PC-3 (cell line): ENCODE measurements at regions not wholly inside any gene's neighbourhood (a gene's known extent, or its start where the extent isn't known, plus 50 kb on each side); places are given as distances from the start of the nearest gene placed in this dataset.

Experiments used
- ATAC-seq: fragments of 200-7000 bp; cut with Tn5 transposase; 2 replicates; pipeline ENCODE4 v1.9.1; 2020; ENCODE audit warnings: mild to moderate bottlenecking, moderate library complexity
- BruUV-seq: library from RNA; stranded (reverse); fragments of 400-500 nt; replicated peaks from 2 replicates; lab custom pipeline; 2021; lab: Mats Ljungman, UMichigan
- CTCF ChIA-PET: fragments of 300-600 bp; sonication (Branson Sonifier 250); formaldehyde crosslinking; loops from one replicate; lab custom pipeline; 2022; ENCODE audit warnings: antibody characterized with exemption; lab: Charles Lee
- POLR2A ChIA-PET: fragments of 300-600 bp; sonication (Branson Sonifier 250); formaldehyde crosslinking; loops from one replicate; lab custom pipeline; 2022; ENCODE audit warnings: antibody characterized with exemption; ENCODE audit not compliant: unreplicated experiment; lab: Charles Lee
- DNase-seq: peaks from one replicate; pipeline ENCODE4 v3.0.0-alpha.2; 2015
- H2AFZ ChIP-seq: fragments of 300-600 bp; sonication (generic); 2 replicates; pipeline ENCODE4 v1.6.0; 2016; ENCODE audit warnings: antibody characterized with exemption, low read length
- H3F3A ChIP-seq: fragments of 300-600 bp; sonication (generic); one replicate; pipeline ENCODE4 v1.6.0; 2017; ENCODE audit warnings: antibody characterized with exemption, low read length, control low read depth, mild to moderate bottlenecking; ENCODE audit not compliant: unreplicated experiment
- H3K27ac ChIP-seq: fragments of 300-600 bp; sonication (generic); 2 replicates; pipeline ENCODE4 v1.5.1; 2016; ENCODE audit warnings: mild to moderate bottlenecking, low read length
- H3K27me3 ChIP-seq: fragments of 300-600 bp; sonication (generic); 2 replicates; pipeline ENCODE4 v1.6.1; 2016; ENCODE audit warnings: low read length, mixed read lengths
- H3K36me3 ChIP-seq: fragments of 300-600 bp; sonication (generic); 2 replicates; pipeline ENCODE4 v1.6.1; 2016; ENCODE audit warnings: low read depth, mixed run types, low read length, mixed read lengths
- H3K4me1 ChIP-seq: fragments of 300-600 bp; sonication (generic); 2 replicates; pipeline ENCODE4 v1.5.1; 2016; ENCODE audit warnings: low read length; ENCODE audit not compliant: insufficient read depth
- H3K4me2 ChIP-seq: fragments of 300-600 bp; sonication (generic); 2 replicates; pipeline ENCODE4 v1.6.0; 2016; ENCODE audit warnings: low read length
- H3K4me3 ChIP-seq: fragments of 300-600 bp; sonication (generic); 2 replicates; pipeline ENCODE4 v1.5.1; 2016; ENCODE audit warnings: mild to moderate bottlenecking, low read length, mixed read lengths
- H3K79me2 ChIP-seq: fragments of 300-600 bp; sonication (generic); 2 replicates; pipeline ENCODE4 v1.6.1; 2017; ENCODE audit warnings: low read length, mixed read lengths
- H3K9ac ChIP-seq: fragments of 300-600 bp; sonication (generic); 2 replicates; pipeline ENCODE4 v1.6.0; 2016; ENCODE audit warnings: mild to moderate bottlenecking, low read length
- H3K9me2 ChIP-seq: fragments of 300-600 bp; sonication (generic); replicated peaks from 2 replicates; pipeline ENCODE4 v1.6.1; 2016; ENCODE audit warnings: mixed run types, low read length, mixed read lengths
- H3K9me3 ChIP-seq: fragments of 300-600 bp; sonication (generic); 2 replicates; pipeline ENCODE4 v1.6.1; 2016; ENCODE audit warnings: low read length, mixed read lengths
- H4K20me1 ChIP-seq: fragments of 300-600 bp; sonication (generic); 2 replicates; pipeline ENCODE4 v1.6.1; 2016; ENCODE audit warnings: low read length, mixed read lengths
- CTCF ChIP-seq: fragments of 300-600 bp; sonication (generic); conservative IDR thresholded peaks from 2 replicates; pipeline ENCODE4 v1.5.1; 2017; ENCODE audit warnings: antibody characterized with exemption, low read depth, mild to moderate bottlenecking, low read length
- EZH2 ChIP-seq: fragments of 300-600 bp; sonication (generic); IDR thresholded peaks from one replicate; pipeline ENCODE4 v1.6.1; 2017; ENCODE audit warnings: antibody characterized with exemption, mild to moderate bottlenecking, low read length; ENCODE audit not compliant: unreplicated experiment
- EZH2phosphoT487 ChIP-seq: fragments of 300-600 bp; sonication (generic); IDR thresholded peaks from 2 replicates; pipeline ENCODE4 v1.6.1; 2018; ENCODE audit warnings: mild to moderate bottlenecking, antibody characterized with exemption, low read length, borderline replicate concordance
- intact Hi-C: fragments of 100-400 bp; cut with micrococcal nuclease; formaldehyde crosslinking; loops from 2 replicates; pipeline ENCODE4 v1.9.0; 2023

GRCh38 chr5:20554001-20554400 lies 566.0 kb upstream of the CDH18 start:
- ChIA-PET CTCF (no interaction called here), POLR2A (no interaction called here)
- Histone ChIP-seq H4K20me1 (no peaks in the 10 kb centered on the region), H3K79me2 (no peaks in the 10 kb centered on the region), H3K4me1 (peaks cover 1% of the 10 kb centered on the region; the same call in 1 of the 2 replicates), H3K36me3 (no peaks in the 10 kb centered on the region), H3K27me3 (no peaks in the 10 kb centered on the region), H2AFZ (no peak overlapping the region), H3K4me3 (no peak overlapping the region), H3K27ac (no peak overlapping the region), H3F3A (no peaks in the 10 kb centered on the region), H3K9ac (no peak overlapping the region), H3K4me2 (no peak overlapping the region), H3K9me2 (no peaks in the 10 kb centered on the region), H3K9me3 (no peaks in the 10 kb centered on the region)
- ATAC-seq = peak; percentile 53
- DNase-seq = peak; percentile 47
- TF ChIP-seq EZH2 (no peak), EZH2phosphoT487 (no peak), CTCF (no peak)
- intact Hi-C loops = no loop called here
- no TSS peak for BruUV-seq

- Histone ChIP-seq H3K36me3 (no peaks in the 10 kb centered on the region), H3F3A (no peaks in the 10 kb centered on the region), H3K27ac (no peak overlapping the region), H3K4me2 (0 out of 2 replicates have a peak overlapping the region, but pooled peaks have one; percentile 15), H4K20me1 (no peaks in the 10 kb centered on the region), H3K79me2 (no peaks in the 10 kb centered on the region), H3K9me3 (no peaks in the 10 kb centered on the region), H3K9me2 (no peaks in the 10 kb centered on the region), H3K4me1 (no peaks in the 10 kb centered on the region), H2AFZ (no peak overlapping the region), H3K9ac (no peak overlapping the region), H3K4me3 (no peak overlapping the region), H3K27me3 (no peaks in the 10 kb centered on the region)
- DNase-seq (peak; percentile 19), ATAC-seq (peak; percentile 81)
- BruUV-seq = no TSS peak
- POLR2A ChIA-PET = no interaction called here
- TF ChIP-seq EZH2 (no peak), EZH2phosphoT487 (no peak), CTCF (no peak)
- intact Hi-C loops = no loop called here
- CTCF ChIA-PET = interaction anchor here (0.7 kb wide), 1 partner anchor 211 kb away, joined by 3 read pairs; no protein-coding TSS in a partner anchor
Measured at GRCh38 chr5:20537911-20538703, 550.1 kb upstream of the CDH18 start.

- POLR2A ChIA-PET = no interaction called here
- no peak overlapping the region for H2AFZ ChIP-seq
- H3K4me3 ChIP-seq = no peak overlapping the region
- no peak for TF ChIP-seq CTCF
- TF ChIP-seq EZH2 = no peak
- TF ChIP-seq EZH2phosphoT487 = no peak
- DNase-seq (no peak), ATAC-seq (no peak)
- H3F3A ChIP-seq = no peaks in the 10 kb centered on the region
- no peaks in the 10 kb centered on the region for H3K9me3 ChIP-seq
- H3K27me3 ChIP-seq = no peaks in the 10 kb centered on the region
- BruUV-seq = no TSS peak
- CTCF ChIA-PET = no interaction called here
- H3K27ac ChIP-seq = no peak overlapping the region
- no peaks in the 10 kb centered on the region for H3K4me1 ChIP-seq
- no peaks in the 10 kb centered on the region for H4K20me1 ChIP-seq
- intact Hi-C loops = no loop called here
- no peaks in the 10 kb centered on the region for H3K36me3 ChIP-seq
- no peaks in the 10 kb centered on the region for H3K79me2 ChIP-seq
- H3K9ac ChIP-seq = no peak overlapping the region
- no peaks in the 10 kb centered on the region for H3K9me2 ChIP-seq
- H3K4me2 ChIP-seq = no peak overlapping the region
Measured at GRCh38 chr5:20536813-20537212, 548.8 kb upstream of the CDH18 start.
